ENCODE measurements at regions not wholly inside any gene's neighbourhood (a gene's known extent, or its start where the extent isn't known, plus 50 kb on each side); places are given as distances from the start of the nearest gene placed in this dataset.

- 56 to 62% (median 59%) methylated on average over 7 of the region's 7 CpGs for WGBS, 4 donors
- H3K27me3 ChIP-seq = peaks cover 0 to 7% (median 0%) of the 10 kb centered on the region in 9 donors
- TF ChIP-seq POLR2A (IDR thresholded peaks at IDR 0.05) = no peak
- TF ChIP-seq, protein P1, sequence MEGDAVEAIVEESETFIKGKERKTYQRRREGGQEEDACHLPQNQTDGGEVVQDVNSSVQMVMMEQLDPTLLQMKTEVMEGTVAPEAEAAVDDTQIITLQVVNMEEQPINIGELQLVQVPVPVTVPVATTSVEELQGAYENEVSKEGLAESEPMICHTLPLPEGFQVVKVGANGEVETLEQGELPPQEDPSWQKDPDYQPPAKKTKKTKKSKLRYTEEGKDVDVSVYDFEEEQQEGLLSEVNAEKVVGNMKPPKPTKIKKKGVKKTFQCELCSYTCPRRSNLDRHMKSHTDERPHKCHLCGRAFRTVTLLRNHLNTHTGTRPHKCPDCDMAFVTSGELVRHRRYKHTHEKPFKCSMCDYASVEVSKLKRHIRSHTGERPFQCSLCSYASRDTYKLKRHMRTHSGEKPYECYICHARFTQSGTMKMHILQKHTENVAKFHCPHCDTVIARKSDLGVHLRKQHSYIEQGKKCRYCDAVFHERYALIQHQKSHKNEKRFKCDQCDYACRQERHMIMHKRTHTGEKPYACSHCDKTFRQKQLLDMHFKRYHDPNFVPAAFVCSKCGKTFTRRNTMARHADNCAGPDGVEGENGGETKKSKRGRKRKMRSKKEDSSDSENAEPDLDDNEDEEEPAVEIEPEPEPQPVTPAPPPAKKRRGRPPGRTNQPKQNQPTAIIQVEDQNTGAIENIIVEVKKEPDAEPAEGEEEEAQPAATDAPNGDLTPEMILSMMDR (IDR thresholded peaks at IDR 0.05) = no peak
These were observed 417.1 kb downstream of the TCERG1L start for GRCh38 chr10:130894471-130894870.

DNA sequence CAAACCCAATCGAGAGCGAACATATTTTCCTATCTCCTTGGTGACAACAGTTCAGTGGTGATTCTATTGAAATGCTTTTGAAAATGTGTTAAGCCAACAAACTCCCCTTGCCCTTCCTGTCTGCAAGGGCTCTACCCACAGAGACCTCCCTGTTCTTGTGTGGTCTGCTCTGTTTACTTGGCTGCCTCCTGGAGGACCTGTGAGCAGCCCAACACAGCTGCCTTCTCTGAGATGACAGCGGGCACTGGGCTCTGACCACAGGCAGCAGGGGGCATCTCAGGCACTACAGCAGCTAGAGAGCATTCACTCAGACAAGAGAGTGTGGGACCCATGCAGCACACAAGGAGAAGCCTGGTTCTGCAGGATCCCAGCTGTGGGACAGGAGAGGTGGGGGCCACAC, 416.4 kb downstream of the TCERG1L start:
- Histone ChIP-seq H3K4me1 (no peaks in the 10 kb centered on the region), H3K36me3 (no peaks in the 10 kb centered on the region), H3K4me3 (no peak overlapping the region), H3K9me3 (no peaks in the 10 kb centered on the region), H3K27me3 (peaks cover 0 to 7% (median 0%) of the 10 kb centered on the region in 9 donors), H3K27ac (no peak overlapping the region)
- intact Hi-C loops (cut with DNase I) = no loop called here
- WGBS, 4 donors = 43 to 74% (median 53%) methylated on average over 2 to 3 of the region's 3 CpGs
- TF ChIP-seq, protein P1 (IDR thresholded peaks at IDR 0.05) = no peak
- TF ChIP-seq POLR2A (IDR thresholded peaks at IDR 0.05) = no peak
- no peak for DNase-seq
- ATAC-seq = no peak

More at GRCh38 chr10:130894471-130894870, 417.1 kb downstream of the TCERG1L start:
- intact Hi-C loops (cut with DNase I) = no loop called here
- Histone ChIP-seq H3K36me3 (no peaks in the 10 kb centered on the region), H3K9me3 (no peaks in the 10 kb centered on the region), H3K4me1 (no peaks in the 10 kb centered on the region), H3K27ac (no peak overlapping the region), H3K4me3 (no peak overlapping the region)
- ATAC-seq (no peak), DNase-seq (no peak)

DNA sequence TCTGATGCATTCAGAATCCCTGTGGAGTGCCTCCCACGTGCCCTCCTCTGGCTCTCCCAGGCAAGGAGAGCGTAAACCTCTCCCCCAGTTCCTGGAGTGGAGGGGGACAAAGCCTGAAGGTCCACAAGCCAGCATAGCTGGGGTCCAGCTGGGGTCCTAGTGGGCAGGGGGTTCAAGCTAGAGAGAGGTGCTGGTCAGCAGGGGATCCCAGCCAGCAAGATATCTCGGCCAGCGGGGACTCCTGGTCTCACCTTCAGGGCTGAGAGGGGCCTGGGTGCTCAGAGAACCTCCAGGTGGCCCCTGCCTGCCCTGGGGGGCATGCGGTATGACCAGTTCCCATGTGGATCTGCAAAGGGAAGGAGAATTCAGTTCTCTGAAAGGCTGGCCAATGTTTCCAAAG, 413.7 kb downstream of the TCERG1L start:
- Histone ChIP-seq H3K9me3 (no peaks in the 10 kb centered on the region), H3K4me1 (no peaks in the 10 kb centered on the region), H3K36me3 (no peaks in the 10 kb centered on the region), H3K27me3 (peaks cover 0 to 7% (median 0%) of the 10 kb centered on the region in 9 donors), H3K27ac (no peak overlapping the region), H3K4me3 (no peak overlapping the region)
- ATAC-seq (no peak), DNase-seq (no peak)
- intact Hi-C loops (cut with DNase I) = no loop called here
- WGBS, 4 donors = 64 to 74% (median 70%) methylated on average over 2 to 5 of the region's 5 CpGs
- TF ChIP-seq, protein P1 (IDR thresholded peaks at IDR 0.05) = no peak
- TF ChIP-seq POLR2A (IDR thresholded peaks at IDR 0.05) = no peak

- DNase-seq = no peak
- H3K4me1 ChIP-seq = no peaks in the 10 kb centered on the region
- 68 to 87% (median 74%) methylated on average over 5 to 6 of the region's 6 CpGs for WGBS, 4 donors
- peaks cover 0 to 7% (median 0%) of the 10 kb centered on the region in 9 donors for H3K27me3 ChIP-seq
- H3K36me3 ChIP-seq = no peaks in the 10 kb centered on the region
- H3K9me3 ChIP-seq = no peaks in the 10 kb centered on the region
- TF ChIP-seq POLR2A (IDR thresholded peaks at IDR 0.05) = no peak
- TF ChIP-seq, protein P1 (IDR thresholded peaks at IDR 0.05) = no peak
- ATAC-seq = no peak
- no peak overlapping the region for H3K27ac ChIP-seq
- H3K4me3 ChIP-seq = no peak overlapping the region
- intact Hi-C loops (cut with DNase I) = no loop called here
These were observed 413.1 kb downstream of the TCERG1L start for GRCh38 chr10:130898381-130898780.
